ENCODE measurements at regions not wholly inside any gene's neighbourhood (a gene's known extent, or its start where the extent isn't known, plus 50 kb on each side); places are given as distances from the start of the nearest gene placed in this dataset.

GRCh38 chr3:186471771-186472170, 72.4 kb downstream of the CRYGS start:
- DNase-seq (no peak), ATAC-seq (ENCODE audit: low FRiP score in 2 of 2) (no peak)
- 65 to 69% methylated on average over 5 of the region's 5 CpGs for WGBS, 2 donors
- H3K36me3 ChIP-seq: no peaks in the 10 kb centered on the region
- no peak overlapping the region for H3K27ac ChIP-seq
- no peaks in the 10 kb centered on the region for H3K4me1 ChIP-seq
- no peaks in the 10 kb centered on the region for H3K27me3 ChIP-seq
- no peak for TF ChIP-seq POLR2A (IDR thresholded peaks at IDR 0.05)
- TF ChIP-seq EP300 (IDR thresholded peaks at IDR 0.05): no peak
- TF ChIP-seq CTCF (IDR thresholded peaks at IDR 0.05): no peak
- no peak for TF ChIP-seq POLR2AphosphoS5 (IDR thresholded peaks at IDR 0.05)
- no peak overlapping the region for H3K4me3 ChIP-seq
- no peaks in the 10 kb centered on the region for H3K9me3 ChIP-seq

- 74 to 76% methylated on average over 4 of the region's 4 CpGs for WGBS, 2 donors
- Histone ChIP-seq H3K27ac (no peak overlapping the region), H3K4me3 (no peak overlapping the region), H3K27me3 (no peaks in the 10 kb centered on the region), H3K4me1 (no peaks in the 10 kb centered on the region), H3K36me3 (no peaks in the 10 kb centered on the region), H3K9me3 (no peaks in the 10 kb centered on the region)
- no peak for DNase-seq
- no peak for ATAC-seq (ENCODE audit: low FRiP score in 2 of 2)
- no peak for TF ChIP-seq POLR2AphosphoS5 (IDR thresholded peaks at IDR 0.05)
- TF ChIP-seq EP300 (IDR thresholded peaks at IDR 0.05): no peak
- no peak for TF ChIP-seq POLR2A (IDR thresholded peaks at IDR 0.05)
- TF ChIP-seq CTCF (IDR thresholded peaks at IDR 0.05): no peak
Measured at GRCh38 chr3:186469525-186469924, 74.7 kb downstream of the CRYGS start.

GRCh38 chr3:186467969-186468368, 76.2 kb downstream of the CRYGS start:
- TF ChIP-seq POLR2AphosphoS5 (IDR thresholded peaks at IDR 0.05) (no peak), POLR2A (IDR thresholded peaks at IDR 0.05) (no peak), EP300 (IDR thresholded peaks at IDR 0.05) (no peak), CTCF (IDR thresholded peaks at IDR 0.05) (no peak)
- H3K27me3 ChIP-seq: no peaks in the 10 kb centered on the region
- 60 to 70% methylated on average over 2 of the region's 2 CpGs for WGBS, 2 donors
- H3K36me3 ChIP-seq: no peaks in the 10 kb centered on the region
- ATAC-seq (ENCODE audit: low FRiP score in 2 of 2) (no peak), DNase-seq (no peak)
- no peak overlapping the region for H3K27ac ChIP-seq
- H3K4me3 ChIP-seq: no peak overlapping the region
- H3K4me1 ChIP-seq: no peaks in the 10 kb centered on the region
- no peaks in the 10 kb centered on the region for H3K9me3 ChIP-seq

DNA sequence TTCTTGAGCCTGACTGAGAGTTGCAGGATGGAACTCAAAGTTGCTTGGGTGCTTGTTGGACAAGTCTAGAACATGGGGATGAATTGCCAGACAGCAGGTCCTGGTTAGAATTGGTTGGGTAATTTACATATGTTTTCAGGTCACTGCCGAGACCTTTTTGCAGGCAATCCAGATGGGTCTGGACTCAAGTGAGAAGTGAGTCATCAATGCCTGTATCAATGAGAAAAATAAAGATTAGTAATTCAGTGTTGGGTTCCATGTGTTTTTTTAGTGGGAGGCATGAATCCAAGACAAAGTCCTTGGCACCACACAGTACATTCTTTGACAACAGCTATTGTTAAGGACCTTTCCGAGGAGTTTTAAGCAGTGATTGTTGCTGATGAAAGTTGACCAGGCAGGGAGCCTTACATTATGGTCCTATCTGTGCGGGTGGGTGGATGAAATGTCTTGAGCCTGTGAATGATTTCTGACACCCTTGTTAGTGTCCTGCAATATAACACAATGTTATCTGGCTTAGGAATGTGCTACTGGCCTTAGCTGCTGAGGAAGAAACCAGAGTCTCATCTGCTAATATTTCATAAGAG, 77.7 kb downstream of the CRYGS start:
- H3K9me3 ChIP-seq: no peaks in the 10 kb centered on the region
- TF ChIP-seq EP300 (IDR thresholded peaks at IDR 0.05): no peak
- no peak for TF ChIP-seq CTCF (IDR thresholded peaks at IDR 0.05)
- TF ChIP-seq POLR2AphosphoS5 (IDR thresholded peaks at IDR 0.05): no peak
- TF ChIP-seq POLR2A (IDR thresholded peaks at IDR 0.05): no peak
- no peaks in the 10 kb centered on the region for H3K27me3 ChIP-seq
- 69 to 75% methylated on average over 3 of the region's 3 CpGs for WGBS, 2 donors
- DNase-seq (no peak), ATAC-seq (ENCODE audit: low FRiP score in 2 of 2) (no peak)
- no peaks in the 10 kb centered on the region for H3K36me3 ChIP-seq
- no peak overlapping the region for H3K27ac ChIP-seq
- H3K4me3 ChIP-seq: no peak overlapping the region
- H3K4me1 ChIP-seq: no peaks in the 10 kb centered on the region

GRCh38 chr3:186465508-186465907, 78.7 kb downstream of the CRYGS start:
- H3K4me1 ChIP-seq: no peaks in the 10 kb centered on the region
- H3K9me3 ChIP-seq: no peaks in the 10 kb centered on the region
- H3K27me3 ChIP-seq: no peaks in the 10 kb centered on the region
- H3K36me3 ChIP-seq: no peaks in the 10 kb centered on the region
- DNase-seq (no peak), ATAC-seq (ENCODE audit: low FRiP score in 2 of 2) (no peak)
- no peak for TF ChIP-seq EP300 (IDR thresholded peaks at IDR 0.05)
- no peak for TF ChIP-seq CTCF (IDR thresholded peaks at IDR 0.05)
- TF ChIP-seq POLR2A (IDR thresholded peaks at IDR 0.05): no peak
- no peak for TF ChIP-seq POLR2AphosphoS5 (IDR thresholded peaks at IDR 0.05)
- H3K4me3 ChIP-seq: no peak overlapping the region
- 92 to 100% methylated on average over 2 of the region's 2 CpGs for WGBS, 2 donors
- H3K27ac ChIP-seq: no peak overlapping the region
